Superior temporal gyrus (tissue), 1 donor: ENCODE measurements at regions not wholly inside any gene's neighbourhood (a gene's known extent, or its start where the extent isn't known, plus 50 kb on each side); places are given as distances from the start of the nearest gene placed in this dataset.

Experiments
- DNase-seq: peaks from one replicate; pipeline ENCODE4 v3.0.0-alpha.2; 2016; ENCODE audit errors: extremely low spot score

GRCh38 chr2:41686156-41686555, 361.7 kb upstream of the PKDCC start:
- DNase-seq, result no peak

- DNase-seq, result no peak
These were observed 356.3 kb upstream of the PKDCC start for GRCh38 chr2:41691561-41691960.

GRCh38 chr2:41694536-41695049, 353.2 kb upstream of the PKDCC start:
- no peak for DNase-seq

- no peak for DNase-seq
These were observed 352.4 kb upstream of the PKDCC start for GRCh38 chr2:41695198-41696113.

GRCh38 chr2:41697389-41697788, 350.4 kb upstream of the PKDCC start:
- DNase-seq, result no peak

GRCh38 chr2:41698678-41699422, 349.0 kb upstream of the PKDCC start:
- DNase-seq, result peak; percentile 61

- DNase-seq, result no peak
These were observed 346.6 kb upstream of the PKDCC start for GRCh38 chr2:41701231-41701630.

GRCh38 chr2:41703123-41703522, 344.7 kb upstream of the PKDCC start:
- no peak for DNase-seq

- no peak for DNase-seq
These were observed 342.2 kb upstream of the PKDCC start for GRCh38 chr2:41705634-41706033.

- DNase-seq, result peak; percentile 62
These were observed 341.5 kb upstream of the PKDCC start for GRCh38 chr2:41706286-41706685.

GRCh38 chr2:41707790-41708451, 339.9 kb upstream of the PKDCC start:
- DNase-seq, result no peak

GRCh38 chr2:41709702-41710599, 337.9 kb upstream of the PKDCC start:
- no peak for DNase-seq

GRCh38 chr2:41710944-41711343, 336.9 kb upstream of the PKDCC start:
- DNase-seq, result no peak

- DNase-seq, result no peak
These were observed 336.1 kb upstream of the PKDCC start for GRCh38 chr2:41711736-41712135.

GRCh38 chr2:41716497-41716896, 331.3 kb upstream of the PKDCC start:
- no peak for DNase-seq

- DNase-seq, result no peak
These were observed 330.0 kb upstream of the PKDCC start for GRCh38 chr2:41717839-41718238.

- DNase-seq, result no peak
These were observed 329.1 kb upstream of the PKDCC start for GRCh38 chr2:41718705-41719104.

GRCh38 chr2:41719756-41720155, 328.1 kb upstream of the PKDCC start:
- no peak for DNase-seq

GRCh38 chr2:41720331-41721251, 327.2 kb upstream of the PKDCC start:
- DNase-seq, result no peak
